Left lung (tissue), 4 donors: ENCODE measurements at regions not wholly inside any gene's neighbourhood (a gene's known extent, or its start where the extent isn't known, plus 50 kb on each side); places are given as distances from the start of the nearest gene placed in this dataset.
"Not testable (repeated sequence)": the region's sequence is repeated elsewhere in the genome, so short reads cannot be mapped to it uniquely, and the experiment has no call there.

Experiments
- ATAC-seq: fragments of 200-7000 bp; cut with Tn5 transposase; one replicate; pipeline ENCODE4 v1.9.1; 2020; ENCODE audit warnings: moderate library complexity
- DNase-seq, 4 donors: peaks; one replicate each; pipeline ENCODE4 v3.0.0-alpha.2; 2013 to 2020
- H3K27ac ChIP-seq, 2 donors: fragments of 200-600 bp; sonication (generic) in 1 of 2; one replicate each; pipeline versions ENCODE4 v1.5.0 to v1.8.0; 2020 to 2021
- H3K27me3 ChIP-seq, 2 donors: fragments of 200-600 bp; sonication (generic) in 1 of 2; one replicate each; pipeline versions ENCODE4 v1.5.0 to v1.8.0; 2020 to 2021
- H3K36me3 ChIP-seq, 2 donors: fragments of 200-600 bp; sonication (generic) in 1 of 2; one replicate each; pipeline versions ENCODE4 v1.5.0 to v1.8.0; 2020 to 2021
- H3K4me1 ChIP-seq, 2 donors: fragments of 200-600 bp; one replicate each; pipeline ENCODE4 v1.8.0; 2021
- H3K4me3 ChIP-seq, 2 donors: fragments of 200-600 bp; sonication (generic) in 1 of 2; one replicate each; pipeline versions ENCODE4 v1.5.0 to v1.8.0; 2020 to 2021; ENCODE audit warnings: mild to moderate bottlenecking in 1 of 2
- H3K9me3 ChIP-seq, 2 donors: fragments of 200-600 bp; sonication (generic) in 1 of 2; one replicate each; pipeline versions ENCODE4 v1.5.0 to v1.8.0; 2020 to 2021
- CTCF ChIP-seq, 2 donors: fragments of 200-600 bp; sonication (generic) in 1 of 2; IDR thresholded peaks; one replicate each; pipeline versions ENCODE4 v1.5.0 to v1.8.0; 2021; ENCODE audit warnings: antibody characterized with exemption in 2 of 2
- intact Hi-C, 2 donors: fragments of 100-400 bp; cut with DNase I; formaldehyde crosslinking; loops; one replicate each; pipeline versions ENCODE4 v1.11.2 to v1.14.2; 2022
- donor health status: DM: no; HTN: yes; CAD: no.
- donor health status: DM: no; HTN: no; CAD: no.

GRCh38 chr2:143928613-143929012 is 591.3 kb downstream of the ZEB2 start:
- TF ChIP-seq CTCF (IDR thresholded peaks at IDR 0.05), result no peak
- no peak overlapping the region for H3K4me3 ChIP-seq
- H3K36me3 ChIP-seq, result no peaks in the 10 kb centered on the region
- no peaks in the 10 kb centered on the region for H3K4me1 ChIP-seq
- no peaks in the 10 kb centered on the region for H3K27me3 ChIP-seq
- H3K9me3 ChIP-seq, result no peaks in the 10 kb centered on the region
- DNase-seq (no peak), ATAC-seq (no peak)
- H3K27ac ChIP-seq, result peak overlapping the region in 1 of 2 donors; percentile 30
- intact Hi-C loops, result no loop called here

DNA sequence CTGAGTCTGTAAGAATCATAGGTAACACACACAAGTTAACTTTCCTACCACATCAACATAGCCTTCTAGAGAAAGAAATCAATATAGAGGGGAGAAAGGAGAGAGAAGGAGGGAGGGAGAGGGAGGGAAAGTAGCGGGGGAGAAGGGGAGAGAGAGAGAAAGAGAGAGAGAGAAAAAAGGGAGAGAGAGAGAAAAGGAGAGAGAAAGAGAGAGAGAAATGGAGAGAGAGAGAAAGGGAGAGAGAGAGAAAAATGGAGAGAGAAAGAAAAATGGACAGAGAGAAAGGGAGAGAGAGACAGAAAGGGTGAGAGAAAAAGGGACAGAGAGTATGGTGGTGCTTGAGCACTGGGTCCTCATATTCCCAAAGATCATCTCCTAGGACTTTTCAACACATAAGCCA is 591.7 kb downstream of the ZEB2 start:
- Histone ChIP-seq H3K36me3 (no peaks in the 10 kb centered on the region), H3K4me3 (no peak overlapping the region), H3K9me3 (no peaks in the 10 kb centered on the region), H3K4me1 (no peaks in the 10 kb centered on the region), H3K27me3 (no peaks in the 10 kb centered on the region), H3K27ac (no peak overlapping the region)
- no peak for TF ChIP-seq CTCF (IDR thresholded peaks at IDR 0.05)
- no peak for ATAC-seq
- no peak for DNase-seq
- intact Hi-C loops, result no loop called here

DNA sequence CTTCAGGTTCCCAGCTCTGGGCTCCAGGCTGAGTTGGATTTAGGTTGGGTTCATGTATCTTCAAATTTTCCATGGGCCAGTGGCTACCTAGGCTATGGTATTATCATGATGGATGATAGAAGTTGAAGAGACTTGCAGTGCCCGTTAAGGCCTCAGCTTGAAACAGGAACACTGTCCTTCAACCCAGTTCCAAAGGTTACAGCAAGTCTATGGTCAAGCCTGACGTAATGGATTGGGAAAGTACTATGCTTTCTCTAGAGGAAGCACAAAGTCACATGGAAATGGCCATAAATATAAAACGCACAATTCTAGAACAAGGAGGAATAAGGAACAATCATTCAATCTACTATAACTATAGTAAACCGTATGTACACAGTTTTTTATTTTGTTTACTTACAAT is 593.2 kb downstream of the ZEB2 start:
- DNase-seq, result no peak
- no peaks in the 10 kb centered on the region for H3K9me3 ChIP-seq
- no peak for ATAC-seq
- H3K36me3 ChIP-seq, result no peaks in the 10 kb centered on the region
- H3K4me3 ChIP-seq, result no peak overlapping the region
- TF ChIP-seq CTCF (IDR thresholded peaks at IDR 0.05), result no peak
- H3K4me1 ChIP-seq, result no peaks in the 10 kb centered on the region
- no peaks in the 10 kb centered on the region for H3K27me3 ChIP-seq
- H3K27ac ChIP-seq, result no peak overlapping the region
- intact Hi-C loops, result no loop called here

- H3K27me3 ChIP-seq, ATAC-seq, H3K36me3 ChIP-seq, H3K4me3 ChIP-seq, H3K4me1 ChIP-seq, intact Hi-C loops, H3K27ac ChIP-seq, DNase-seq: not testable (repeated sequence)
- peaks cover 0 to 19% of the 10 kb centered on the region in 2 donors for H3K9me3 ChIP-seq
Observed at GRCh38 chr2:143922261-143922830, 597.6 kb downstream of the ZEB2 start.

DNA sequence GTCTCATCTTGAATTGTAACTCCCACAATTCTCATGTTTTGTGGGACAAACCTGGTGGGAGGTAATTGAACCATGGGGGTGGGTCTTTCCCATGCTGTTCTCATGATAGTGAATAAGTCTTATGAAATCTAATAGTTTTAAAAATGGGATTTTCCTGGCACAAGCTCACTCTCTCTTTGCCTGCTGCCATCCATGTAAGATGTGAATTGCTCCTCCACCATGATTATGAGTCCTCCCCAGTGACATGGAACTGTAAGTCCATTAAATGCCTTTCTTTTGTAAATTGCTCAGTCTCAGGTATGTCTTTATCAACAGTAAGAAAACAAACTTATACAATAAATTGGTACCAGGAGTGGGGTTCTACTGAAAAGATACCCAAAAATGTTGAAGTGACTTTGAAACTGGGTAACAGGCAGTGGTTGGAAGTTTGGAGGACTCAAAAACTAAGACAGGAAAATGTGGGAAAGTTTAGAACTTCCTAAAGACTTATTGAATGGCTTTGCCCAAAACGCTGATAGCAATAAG is 601.4 kb downstream of the ZEB2 start:
- Histone ChIP-seq H3K27me3 (no peaks in the 10 kb centered on the region), H3K4me1 (no peaks in the 10 kb centered on the region), H3K9me3 (peaks cover 0 to 19% of the 10 kb centered on the region in 2 donors), H3K36me3 (no peaks in the 10 kb centered on the region), H3K27ac (no peak overlapping the region), H3K4me3 (no peak overlapping the region)
- ATAC-seq (no peak), DNase-seq (no peak)
- intact Hi-C loops, result no loop called here
- no peak for TF ChIP-seq CTCF (IDR thresholded peaks at IDR 0.05)

GRCh38 chr2:143916781-143917180 is 603.1 kb downstream of the ZEB2 start:
- H3K36me3 ChIP-seq, result no peaks in the 10 kb centered on the region
- peaks cover 0 to 19% of the 10 kb centered on the region in 2 donors for H3K9me3 ChIP-seq
- intact Hi-C loops, result no loop called here
- no peak overlapping the region for H3K4me3 ChIP-seq
- no peak overlapping the region for H3K27ac ChIP-seq
- no peaks in the 10 kb centered on the region for H3K27me3 ChIP-seq
- ATAC-seq (no peak), DNase-seq (peak in 1 of 4 donors; percentile 28)
- TF ChIP-seq CTCF (IDR thresholded peaks at IDR 0.05), result no peak
- no peaks in the 10 kb centered on the region for H3K4me1 ChIP-seq
